ENCODE measurements at regions not wholly inside any gene's neighbourhood (a gene's known extent, or its start where the extent isn't known, plus 50 kb on each side); places are given as distances from the start of the nearest gene placed in this dataset.

- DNase-seq, result no peak
- Histone ChIP-seq H3K27me3 (ENCODE audit: control insufficient read depth, insufficient read depth, low read length) (no peaks in the 10 kb centered on the region), H3K9me3 (replicated peaks; ENCODE audit: control insufficient read depth, low read depth, low read length) (no peaks in the 10 kb centered on the region), H3K27ac (ENCODE audit: low read length) (no peak overlapping the region), H3K4me3 (ENCODE audit: low read length) (no peak overlapping the region), H3K36me3 (ENCODE audit: control insufficient read depth, insufficient read depth, low read length) (no peaks in the 10 kb centered on the region), H3K4me1 (ENCODE audit: control insufficient read depth, insufficient read depth, low read length) (no peaks in the 10 kb centered on the region)
- WGBS (ENCODE audit: insufficient coverage), result no CpG with 5 or more reads among the region's 4 CpGs
These were observed 71.5 kb upstream of the ATF7IP2 start for GRCh38 chr16:10314317-10314716.

- WGBS (ENCODE audit: insufficient coverage), result no CpG with 5 or more reads among the region's 4 CpGs
- peak; percentile 33 for DNase-seq
- no peaks in the 10 kb centered on the region for H3K36me3 ChIP-seq (ENCODE audit: control insufficient read depth, insufficient read depth, low read length)
- H3K27me3 ChIP-seq (ENCODE audit: control insufficient read depth, insufficient read depth, low read length), result no peaks in the 10 kb centered on the region
- no peaks in the 10 kb centered on the region for H3K4me1 ChIP-seq (ENCODE audit: control insufficient read depth, insufficient read depth, low read length)
- H3K4me3 ChIP-seq (ENCODE audit: low read length), result no peak overlapping the region
- no peaks in the 10 kb centered on the region for H3K9me3 ChIP-seq (replicated peaks; ENCODE audit: control insufficient read depth, low read depth, low read length)
- H3K27ac ChIP-seq (ENCODE audit: low read length), result no peak overlapping the region
These were observed 71.0 kb upstream of the ATF7IP2 start for GRCh38 chr16:10314811-10315210.

GRCh38 chr16:10317425-10318001 lies 68.3 kb upstream of the ATF7IP2 start:
- Histone ChIP-seq H3K27me3 (ENCODE audit: control insufficient read depth, insufficient read depth, low read length) (no peaks in the 10 kb centered on the region), H3K27ac (ENCODE audit: low read length) (no peak overlapping the region), H3K36me3 (ENCODE audit: control insufficient read depth, insufficient read depth, low read length) (no peaks in the 10 kb centered on the region), H3K4me1 (ENCODE audit: control insufficient read depth, insufficient read depth, low read length) (no peaks in the 10 kb centered on the region), H3K9me3 (replicated peaks; ENCODE audit: control insufficient read depth, low read depth, low read length) (no peaks in the 10 kb centered on the region), H3K4me3 (ENCODE audit: low read length) (no peak overlapping the region)
- DNase-seq, result no peak
- 89% methylated on average over 1 of the region's 3 CpGs for WGBS (ENCODE audit: insufficient coverage)

GRCh38 chr16:10318798-10319500 lies 66.9 kb upstream of the ATF7IP2 start:
- Histone ChIP-seq H3K27ac (ENCODE audit: low read length) (no peak overlapping the region), H3K36me3 (ENCODE audit: control insufficient read depth, insufficient read depth, low read length) (no peaks in the 10 kb centered on the region), H3K27me3 (ENCODE audit: control insufficient read depth, insufficient read depth, low read length) (no peaks in the 10 kb centered on the region), H3K9me3 (replicated peaks; ENCODE audit: control insufficient read depth, low read depth, low read length) (no peaks in the 10 kb centered on the region), H3K4me3 (ENCODE audit: low read length) (no peak overlapping the region), H3K4me1 (ENCODE audit: control insufficient read depth, insufficient read depth, low read length) (no peaks in the 10 kb centered on the region)
- no peak for DNase-seq
- WGBS (ENCODE audit: insufficient coverage), result 80% methylated on average over 10 of the region's 11 CpGs

GRCh38 chr16:10321407-10322387 lies 64.2 kb upstream of the ATF7IP2 start:
- no peaks in the 10 kb centered on the region for H3K4me1 ChIP-seq (ENCODE audit: control insufficient read depth, insufficient read depth, low read length)
- H3K27ac ChIP-seq (ENCODE audit: low read length), result no peak overlapping the region
- H3K4me3 ChIP-seq (ENCODE audit: low read length), result no peak overlapping the region
- no peaks in the 10 kb centered on the region for H3K36me3 ChIP-seq (ENCODE audit: control insufficient read depth, insufficient read depth, low read length)
- DNase-seq, result no peak
- WGBS (ENCODE audit: insufficient coverage), result 93% methylated on average over 3 of the region's 6 CpGs
- H3K27me3 ChIP-seq (ENCODE audit: control insufficient read depth, insufficient read depth, low read length), result no peaks in the 10 kb centered on the region
- H3K9me3 ChIP-seq (replicated peaks; ENCODE audit: control insufficient read depth, low read depth, low read length), result no peaks in the 10 kb centered on the region

GRCh38 chr16:10322723-10323527 lies 62.9 kb upstream of the ATF7IP2 start:
- H3K9me3 ChIP-seq (replicated peaks; ENCODE audit: control insufficient read depth, low read depth, low read length), result no peaks in the 10 kb centered on the region
- H3K27ac ChIP-seq (ENCODE audit: low read length), result no peak overlapping the region
- no peak for DNase-seq
- 66% methylated on average over 3 of the region's 8 CpGs for WGBS (ENCODE audit: insufficient coverage)
- H3K36me3 ChIP-seq (ENCODE audit: control insufficient read depth, insufficient read depth, low read length), result no peaks in the 10 kb centered on the region
- H3K27me3 ChIP-seq (ENCODE audit: control insufficient read depth, insufficient read depth, low read length), result no peaks in the 10 kb centered on the region
- H3K4me3 ChIP-seq (ENCODE audit: low read length), result no peak overlapping the region
- H3K4me1 ChIP-seq (ENCODE audit: control insufficient read depth, insufficient read depth, low read length), result no peaks in the 10 kb centered on the region

GRCh38 chr16:10323528-10323869 lies 62.4 kb upstream of the ATF7IP2 start:
- Histone ChIP-seq H3K27ac (ENCODE audit: low read length) (no peak overlapping the region), H3K36me3 (ENCODE audit: control insufficient read depth, insufficient read depth, low read length) (no peaks in the 10 kb centered on the region), H3K4me3 (ENCODE audit: low read length) (no peak overlapping the region), H3K4me1 (ENCODE audit: control insufficient read depth, insufficient read depth, low read length) (no peaks in the 10 kb centered on the region), H3K9me3 (replicated peaks; ENCODE audit: control insufficient read depth, low read depth, low read length) (no peaks in the 10 kb centered on the region), H3K27me3 (ENCODE audit: control insufficient read depth, insufficient read depth, low read length) (no peaks in the 10 kb centered on the region)
- DNase-seq, result no peak
- no CpG with 5 or more reads among the region's 2 CpGs for WGBS (ENCODE audit: insufficient coverage)

GRCh38 chr16:10324210-10324609 lies 61.7 kb upstream of the ATF7IP2 start:
- Histone ChIP-seq H3K27ac (ENCODE audit: low read length) (no peak overlapping the region), H3K36me3 (ENCODE audit: control insufficient read depth, insufficient read depth, low read length) (no peaks in the 10 kb centered on the region), H3K4me1 (ENCODE audit: control insufficient read depth, insufficient read depth, low read length) (no peaks in the 10 kb centered on the region), H3K4me3 (ENCODE audit: low read length) (no peak overlapping the region), H3K9me3 (replicated peaks; ENCODE audit: control insufficient read depth, low read depth, low read length) (no peaks in the 10 kb centered on the region), H3K27me3 (ENCODE audit: control insufficient read depth, insufficient read depth, low read length) (no peaks in the 10 kb centered on the region)
- 100% methylated on average over 1 of the region's 2 CpGs for WGBS (ENCODE audit: insufficient coverage)
- no peak for DNase-seq

- no peaks in the 10 kb centered on the region for H3K36me3 ChIP-seq (ENCODE audit: control insufficient read depth, insufficient read depth, low read length)
- no peaks in the 10 kb centered on the region for H3K27me3 ChIP-seq (ENCODE audit: control insufficient read depth, insufficient read depth, low read length)
- H3K27ac ChIP-seq (ENCODE audit: low read length), result no peak overlapping the region
- 69% methylated on average over 8 of the region's 10 CpGs for WGBS (ENCODE audit: insufficient coverage)
- H3K9me3 ChIP-seq (replicated peaks; ENCODE audit: control insufficient read depth, low read depth, low read length), result no peaks in the 10 kb centered on the region
- no peaks in the 10 kb centered on the region for H3K4me1 ChIP-seq (ENCODE audit: control insufficient read depth, insufficient read depth, low read length)
- no peak overlapping the region for H3K4me3 ChIP-seq (ENCODE audit: low read length)
- no peak for DNase-seq
These were observed 59.9 kb upstream of the ATF7IP2 start for GRCh38 chr16:10325783-10326543.

All from muscle of leg (tissue), 3 donors.